NCI-H69 (cell line): ENCODE measurements at regions not wholly inside any gene's neighbourhood (a gene's known extent, or its start where the extent isn't known, plus 50 kb on each side); places are given as distances from the start of the nearest gene placed in this dataset.
"Not testable (repeated sequence)": the region's sequence is repeated elsewhere in the genome, so short reads cannot be mapped to it uniquely, and the experiment has no call there.

ENCODE experiments used
- DNase-seq: peaks from one replicate; lab custom pipeline; 2025; lab: John Stamatoyannopoulos, UW

GRCh38 chr9:103068753-103069152, 73.6 kb downstream of the CYLC2 start:
- DNase-seq = peak; percentile 34

- DNase-seq = peak; percentile 24
Observed at GRCh38 chr9:103078581-103078980, 83.4 kb downstream of the CYLC2 start.

DNA sequence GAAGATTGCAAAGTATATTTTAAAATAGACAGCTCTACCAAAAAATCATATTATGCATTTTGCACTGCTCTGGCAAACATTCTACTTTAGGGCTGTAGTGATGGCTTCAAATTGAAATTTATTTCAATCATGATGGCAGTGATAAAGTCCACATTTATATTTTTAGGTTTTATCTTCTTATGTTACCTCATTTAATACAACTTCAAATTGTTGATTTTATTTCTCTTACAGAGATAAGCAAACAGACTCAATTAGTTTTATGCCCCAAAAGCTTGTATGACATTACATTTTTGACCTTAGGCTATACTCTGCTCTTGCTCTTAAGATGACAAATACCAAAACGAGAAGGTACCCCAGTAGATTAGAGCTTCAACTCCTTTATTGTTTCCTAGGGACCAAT, 87.4 kb downstream of the CYLC2 start:
- peak; percentile 17 for DNase-seq

DNA sequence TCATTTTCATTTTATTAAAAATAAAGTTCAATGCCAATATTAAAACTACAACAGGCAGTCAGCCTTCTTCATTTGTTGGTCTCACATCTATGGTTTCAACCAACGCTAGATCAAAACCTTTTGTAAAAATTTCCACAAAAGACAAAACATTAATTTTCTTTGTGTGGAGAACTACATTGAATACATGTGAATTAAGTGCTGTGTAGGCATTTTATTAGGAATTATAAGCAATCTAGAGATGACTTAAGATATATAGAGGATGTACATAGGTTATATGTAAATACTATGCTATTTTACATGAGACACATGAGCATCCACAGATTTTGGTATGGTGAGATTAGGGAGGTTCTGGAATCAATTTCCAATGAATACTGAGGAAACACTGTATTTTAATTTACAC, 94.2 kb downstream of the CYLC2 start:
- DNase-seq = no peak

DNA sequence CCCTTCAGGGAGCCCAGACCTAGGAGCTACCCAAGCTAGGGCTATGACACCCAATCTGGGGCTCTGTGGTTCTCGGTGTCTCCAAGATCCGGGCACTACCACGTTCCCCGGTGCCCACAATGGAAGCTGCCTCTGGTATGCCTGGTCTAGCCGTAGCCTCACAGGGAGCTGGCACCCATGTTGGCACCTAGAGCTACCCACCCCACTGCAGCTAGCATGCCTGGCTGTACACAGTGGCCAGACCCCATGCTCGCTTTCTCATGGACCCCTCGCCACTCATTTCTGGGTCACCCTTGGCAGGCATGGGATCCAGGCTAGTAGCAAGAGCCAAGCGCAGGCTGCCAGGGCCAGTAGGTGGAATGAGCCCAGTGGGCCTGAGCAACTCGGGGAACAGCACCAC, 109.0 kb downstream of the CYLC2 start:
- no peak for DNase-seq

- DNase-seq = no peak
Observed at GRCh38 chr9:103116246-103116645, 121.1 kb downstream of the CYLC2 start.

- no peak for DNase-seq
Observed at GRCh38 chr9:103126494-103126893, 131.4 kb downstream of the CYLC2 start.

DNA sequence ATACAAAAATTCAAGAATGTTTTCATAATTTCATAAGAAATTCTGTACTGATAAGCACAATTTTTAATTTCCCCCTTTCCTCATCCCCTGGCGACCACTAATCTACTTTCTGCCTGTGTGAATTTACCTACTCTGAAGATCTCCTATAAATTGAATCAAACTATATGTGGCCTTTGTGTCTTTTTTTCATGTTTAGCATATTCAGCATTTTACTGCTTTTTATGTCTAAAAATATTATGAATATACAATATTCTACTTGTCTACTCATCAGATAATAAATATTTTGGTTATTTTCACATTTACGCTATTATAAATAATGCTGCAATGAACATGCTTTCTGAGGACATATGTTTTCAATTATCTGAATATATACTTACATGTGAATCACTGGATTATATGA, 144.8 kb downstream of the CYLC2 start:
- no peak for DNase-seq

DNA sequence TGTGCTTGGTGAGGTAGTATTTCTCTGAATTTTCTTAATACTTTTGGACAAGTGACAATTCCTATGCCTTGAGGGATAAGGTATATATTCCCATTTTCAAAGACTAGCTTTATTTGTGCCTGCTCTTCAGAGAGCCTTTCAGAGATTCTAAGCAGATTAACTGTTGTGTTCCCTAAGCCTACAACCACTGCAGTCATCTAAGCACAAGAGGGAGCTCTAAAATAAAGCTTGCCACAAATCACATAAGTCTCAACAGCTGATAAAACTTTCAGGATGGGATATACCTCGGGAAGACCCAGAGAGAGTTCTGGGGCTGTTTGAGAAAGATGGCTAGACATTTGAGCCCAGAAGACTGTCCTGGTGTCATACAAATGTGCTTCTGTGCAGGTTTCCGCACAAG, 157.3 kb downstream of the CYLC2 start:
- DNase-seq = peak; percentile 11

- DNase-seq = no peak
Observed at GRCh38 chr9:103167530-103167929, 172.4 kb downstream of the CYLC2 start.

GRCh38 chr9:103168254-103168653, 173.1 kb downstream of the CYLC2 start:
- DNase-seq = no peak

DNA sequence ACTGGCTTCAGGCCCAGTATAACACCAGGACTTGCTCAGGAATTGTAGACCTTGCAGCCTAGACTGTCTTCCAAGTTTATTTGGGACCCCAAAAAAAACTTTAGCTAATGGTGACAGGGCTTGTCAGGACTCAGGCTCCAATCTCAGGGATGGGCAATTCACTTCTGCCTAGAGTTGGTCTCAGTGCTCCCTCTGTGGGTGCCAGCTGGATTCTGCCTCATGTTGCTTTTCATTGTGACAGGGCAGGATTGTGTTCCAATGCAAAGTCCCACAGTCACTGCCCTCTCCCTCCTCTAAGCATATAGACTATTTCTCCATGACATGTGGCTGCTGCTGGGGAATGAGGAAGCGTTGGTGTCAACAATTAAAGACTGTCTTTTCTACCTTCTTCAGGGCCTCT, 174.7 kb downstream of the CYLC2 start:
- peak; percentile 11 for DNase-seq

- DNase-seq = peak; percentile 99
Observed at GRCh38 chr9:103183701-103184171, 188.6 kb downstream of the CYLC2 start.

- no peak for DNase-seq
Observed at GRCh38 chr9:103186959-103187358, 191.8 kb downstream of the CYLC2 start.

DNA sequence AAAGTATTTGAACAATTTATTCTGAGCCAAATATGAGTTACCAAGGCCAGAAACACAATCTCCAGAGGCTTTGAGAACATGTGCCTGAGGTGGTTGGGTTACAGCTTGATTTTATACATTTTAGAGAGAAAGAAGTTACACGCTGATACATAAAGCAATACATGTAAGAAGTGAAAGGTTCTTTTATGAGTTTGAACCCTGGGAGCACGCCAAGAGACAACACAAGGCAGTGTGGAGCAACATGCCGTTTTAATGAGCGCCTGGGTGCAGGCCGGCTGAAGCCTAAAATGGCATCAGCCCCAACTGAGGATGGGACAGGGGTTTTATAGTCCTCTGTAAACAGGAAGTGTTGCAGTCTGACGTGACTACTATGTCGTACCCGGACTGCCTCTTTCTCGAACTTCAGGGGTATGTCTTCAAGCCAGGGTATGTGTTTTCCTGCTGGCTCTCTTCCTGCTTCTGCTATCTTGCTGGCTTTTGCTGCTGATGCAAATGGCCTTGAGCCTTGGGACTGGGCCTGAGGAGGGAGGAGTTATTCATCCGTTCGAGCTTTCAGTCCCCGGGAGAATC, 193.7 kb downstream of the CYLC2 start:
- DNase-seq = no peak

- no peak for DNase-seq
Observed at GRCh38 chr9:103193992-103194391, 198.9 kb downstream of the CYLC2 start.

- no peak for DNase-seq
Observed at GRCh38 chr9:103203172-103203571, 208.0 kb downstream of the CYLC2 start.

GRCh38 chr9:103205881-103206585, 210.9 kb downstream of the CYLC2 start:
- not testable (repeated sequence) for DNase-seq

GRCh38 chr9:103210607-103211006, 215.5 kb downstream of the CYLC2 start:
- no peak for DNase-seq

GRCh38 chr9:103215197-103215596, 220.1 kb downstream of the CYLC2 start:
- no peak for DNase-seq

DNA sequence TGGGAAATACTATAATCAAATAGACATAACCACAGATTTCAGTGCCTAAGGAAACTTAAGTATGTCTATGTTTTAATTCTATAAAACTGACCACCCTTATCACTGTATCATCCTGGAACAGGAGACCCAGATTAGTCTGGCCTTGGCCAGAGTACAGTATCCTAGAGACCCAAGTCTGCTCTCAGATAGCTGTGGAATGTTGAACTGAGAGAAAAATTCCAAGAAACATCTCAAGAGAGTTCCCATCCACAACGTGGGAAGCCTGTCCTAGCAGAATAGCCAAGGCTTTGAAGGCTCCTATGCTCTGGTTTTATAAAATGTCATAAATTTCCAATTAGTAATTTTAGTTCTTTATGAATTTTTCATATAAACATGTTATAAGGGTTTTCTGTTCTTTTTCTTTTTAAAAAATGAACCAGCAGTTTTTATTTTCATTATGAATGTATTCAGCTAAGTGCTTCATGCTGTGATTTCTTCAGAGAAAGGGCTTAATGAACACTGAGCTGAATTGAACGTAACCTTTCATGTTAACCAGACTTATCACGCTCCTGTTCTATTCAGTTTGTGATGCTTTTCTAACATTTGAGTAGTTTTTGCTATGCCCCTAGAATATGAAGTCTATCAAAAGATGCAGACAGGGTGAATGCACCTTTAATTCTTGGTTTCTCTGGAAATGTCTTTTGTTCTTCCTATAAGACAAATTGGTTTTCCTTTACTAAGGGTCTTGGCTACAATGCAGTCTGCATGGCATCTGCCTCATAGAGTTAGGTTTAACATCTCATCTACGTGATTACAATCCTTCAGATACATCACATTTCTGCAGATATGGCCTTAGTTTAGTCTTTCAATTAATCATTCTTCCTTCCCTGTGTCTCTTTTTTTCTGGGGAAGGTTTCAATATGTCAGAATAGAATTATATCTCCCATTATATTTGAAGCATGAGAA, 230.8 kb downstream of the CYLC2 start:
- DNase-seq = no peak

DNA sequence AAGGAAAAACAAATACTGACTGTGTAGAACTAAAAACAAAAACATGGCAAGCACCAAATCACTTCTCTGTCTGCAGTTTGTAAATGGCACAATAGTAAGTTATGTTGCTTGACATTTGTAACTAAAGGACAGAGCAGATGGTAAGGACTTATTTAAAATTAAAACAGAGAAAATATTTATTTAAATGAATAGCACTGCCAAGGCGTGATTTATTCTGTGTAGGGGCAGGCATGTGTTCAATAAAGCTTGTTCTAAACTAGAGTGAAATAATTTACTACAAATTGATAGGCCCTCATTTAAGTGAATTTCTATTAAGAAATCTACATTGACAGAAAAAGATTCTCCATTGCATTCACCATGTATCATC, 231.5 kb downstream of the CYLC2 start:
- DNase-seq = no peak

GRCh38 chr9:103237571-103238109, 242.5 kb downstream of the CYLC2 start:
- DNase-seq = peak; percentile 33
